ENCODE measurements at regions not wholly inside any gene's neighbourhood (a gene's known extent, or its start where the extent isn't known, plus 50 kb on each side); places are given as distances from the start of the nearest gene placed in this dataset.

DNA sequence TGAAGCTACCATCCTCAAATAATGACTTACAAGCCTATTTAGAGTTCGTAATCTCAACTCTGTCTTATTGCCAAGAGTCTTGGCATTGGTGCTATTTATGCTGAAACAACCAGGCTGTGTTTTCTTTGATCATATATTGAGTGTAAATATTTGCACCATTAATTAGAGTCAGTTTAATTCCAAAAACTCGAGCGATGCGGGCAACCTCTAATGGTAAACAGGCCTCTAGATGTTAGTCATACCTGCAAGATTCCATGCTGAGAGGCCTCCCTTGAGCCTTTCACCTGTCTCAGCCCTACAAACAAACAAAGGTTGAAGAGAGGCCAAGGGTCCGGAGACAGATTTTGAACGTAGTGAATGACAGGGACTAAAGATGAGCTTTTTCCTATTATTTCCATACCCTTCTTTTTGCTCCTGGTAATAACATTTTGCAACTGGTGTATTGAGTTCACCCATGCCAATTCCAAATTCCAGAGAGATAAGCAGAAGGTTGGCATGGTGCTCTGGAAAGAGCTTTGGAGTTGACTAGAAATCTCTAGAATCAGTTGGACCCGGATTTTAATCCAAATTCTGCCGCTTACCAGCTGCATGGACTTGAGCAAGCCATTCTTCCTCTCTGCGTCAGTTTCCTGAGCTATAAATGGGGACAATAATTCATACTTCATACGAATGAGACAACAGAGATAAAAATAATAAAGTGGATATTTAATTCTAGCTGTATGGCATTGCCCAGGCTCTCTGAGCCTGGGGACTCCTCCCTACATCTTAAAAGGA is 99.1 kb upstream of the ANO1 start:
- DNase-seq = no peak

GRCh38 chr11:69979632-69980031 is 98.5 kb upstream of the ANO1 start:
- DNase-seq = no peak

DNA sequence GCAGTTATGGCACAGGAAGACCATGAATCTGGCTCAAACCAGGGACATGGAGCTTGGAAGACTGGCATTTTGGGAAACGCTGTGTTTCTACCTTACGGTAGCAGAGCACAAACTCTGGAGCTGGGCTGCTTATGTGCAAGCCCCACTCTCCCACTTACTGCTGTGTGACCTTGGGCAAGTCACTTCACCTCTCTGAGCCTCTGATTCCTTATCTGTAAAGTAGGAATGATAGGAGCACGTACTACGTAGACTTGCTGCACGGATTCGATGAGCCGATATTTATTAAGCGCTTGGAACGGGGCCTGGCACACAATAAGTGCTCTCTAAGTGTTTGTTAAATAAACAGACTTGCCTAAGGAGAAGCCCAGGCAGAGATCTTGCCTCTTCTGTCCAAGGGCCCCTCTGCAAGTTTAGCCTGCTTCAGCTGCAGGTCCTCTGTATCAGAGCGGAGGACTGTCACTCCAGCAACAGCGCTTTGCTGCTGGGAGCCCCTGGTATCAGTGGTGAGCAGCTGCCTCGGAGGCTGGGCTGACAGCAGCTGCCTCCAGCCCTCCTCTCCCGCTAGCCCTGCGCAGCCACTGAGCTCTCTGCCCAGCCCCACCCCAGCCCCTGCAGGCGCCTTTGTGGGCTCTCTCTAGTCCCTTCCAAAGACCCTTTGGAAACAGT is 96.9 kb upstream of the ANO1 start:
- no peak for DNase-seq

- DNase-seq = no peak
These were observed 95.2 kb upstream of the ANO1 start for GRCh38 chr11:69982690-69983570.

DNA sequence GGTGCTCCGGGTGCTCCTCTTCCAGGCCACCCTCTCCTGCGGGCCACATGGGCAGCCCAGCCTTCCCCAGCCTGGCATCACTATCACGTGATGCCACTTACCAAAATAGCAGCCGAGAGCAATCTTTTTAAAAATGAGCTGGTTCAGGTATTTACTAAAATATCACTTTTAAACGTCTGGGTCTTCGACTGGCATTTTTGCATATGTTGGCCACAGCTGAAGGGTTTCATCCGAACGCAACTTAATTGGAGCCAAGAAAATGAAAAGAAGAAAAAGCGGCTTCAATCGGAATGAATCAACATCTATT is 94.6 kb upstream of the ANO1 start:
- DNase-seq = no peak

- no peak for DNase-seq
These were observed 94.1 kb upstream of the ANO1 start for GRCh38 chr11:69983897-69984438.

DNA sequence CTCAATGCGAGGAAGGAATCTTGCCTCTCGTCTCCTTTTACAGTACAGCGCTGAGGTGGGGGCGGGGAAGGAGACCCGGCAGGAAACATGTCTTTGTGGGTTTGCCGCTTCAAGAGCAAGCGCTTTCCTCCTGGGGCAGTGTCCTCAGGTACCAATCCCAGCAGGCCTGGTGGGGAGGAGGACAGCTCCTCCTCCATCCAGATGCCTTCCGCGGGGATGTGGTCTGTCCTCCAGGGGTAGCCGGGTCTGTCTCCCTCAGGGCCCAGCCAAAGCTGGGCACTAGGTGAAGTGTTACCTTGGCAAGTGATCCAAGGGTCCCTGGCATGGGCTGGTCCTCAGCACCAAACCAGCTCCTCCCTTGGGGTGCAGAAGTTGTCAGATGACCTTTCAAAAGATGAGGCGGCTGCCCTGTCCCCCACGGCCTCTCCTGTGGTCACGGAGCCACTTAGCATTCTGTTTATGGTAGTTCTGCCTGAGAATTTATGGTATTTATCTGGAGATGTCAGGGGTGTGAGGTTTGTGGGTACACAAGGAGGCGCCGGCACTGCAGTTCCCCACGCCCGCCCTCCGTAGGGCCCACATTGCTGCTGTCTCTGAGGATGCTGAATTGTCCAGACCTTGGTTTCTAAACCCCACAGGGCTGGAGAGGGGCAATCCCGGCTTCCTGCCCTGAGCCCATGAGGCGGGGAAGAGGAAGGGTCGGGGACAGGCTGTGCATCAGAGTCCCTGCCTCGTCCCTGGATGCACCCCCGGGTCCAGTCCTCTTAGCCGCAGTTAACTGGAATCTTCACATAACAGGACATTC is 93.5 kb upstream of the ANO1 start:
- no peak for DNase-seq

- DNase-seq = no peak
These were observed 92.8 kb upstream of the ANO1 start for GRCh38 chr11:69985331-69985640.

DNA sequence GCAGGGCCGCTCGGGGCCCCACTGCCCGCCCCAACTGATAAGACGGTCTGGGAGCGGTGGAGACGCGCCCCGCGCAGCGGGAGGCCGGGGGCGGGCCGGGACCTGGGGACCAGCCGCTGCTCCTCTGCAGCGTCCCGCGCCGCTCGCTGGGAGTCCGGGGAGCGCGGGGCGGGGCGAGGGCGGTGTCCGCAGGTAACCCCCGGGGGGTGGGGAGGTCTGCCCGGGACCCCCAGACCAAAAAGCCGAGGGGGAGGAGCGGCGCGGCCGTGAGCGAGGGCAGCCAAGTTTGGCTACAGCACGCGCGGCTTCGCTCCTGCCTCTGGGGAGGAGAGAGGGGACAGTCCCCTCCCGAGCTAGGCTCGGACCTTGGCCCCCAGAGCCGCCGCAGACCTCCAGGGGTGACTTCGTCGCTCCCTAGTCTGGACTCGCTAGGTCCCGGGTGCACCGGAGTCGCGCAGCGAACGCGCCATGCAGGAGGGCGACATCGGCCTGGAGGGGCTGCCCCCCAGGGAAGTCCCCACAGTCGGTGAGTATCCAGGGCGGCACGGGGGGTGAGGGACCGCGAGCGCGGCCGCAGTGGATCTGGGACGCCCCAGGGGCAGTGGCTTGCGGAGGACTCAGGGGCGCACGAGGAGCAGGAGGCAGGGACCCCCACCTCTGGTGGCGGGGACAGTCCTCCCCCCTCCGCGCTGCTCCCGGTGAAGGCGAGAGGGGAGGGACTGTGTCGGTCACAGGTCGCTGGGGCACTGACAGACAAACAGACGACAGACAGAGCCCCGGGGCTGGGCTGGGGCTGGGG is 92.3 kb upstream of the ANO1 start:
- DNase-seq = no peak

- DNase-seq = no peak
These were observed 91.7 kb upstream of the ANO1 start for GRCh38 chr11:69986440-69986787.

DNA sequence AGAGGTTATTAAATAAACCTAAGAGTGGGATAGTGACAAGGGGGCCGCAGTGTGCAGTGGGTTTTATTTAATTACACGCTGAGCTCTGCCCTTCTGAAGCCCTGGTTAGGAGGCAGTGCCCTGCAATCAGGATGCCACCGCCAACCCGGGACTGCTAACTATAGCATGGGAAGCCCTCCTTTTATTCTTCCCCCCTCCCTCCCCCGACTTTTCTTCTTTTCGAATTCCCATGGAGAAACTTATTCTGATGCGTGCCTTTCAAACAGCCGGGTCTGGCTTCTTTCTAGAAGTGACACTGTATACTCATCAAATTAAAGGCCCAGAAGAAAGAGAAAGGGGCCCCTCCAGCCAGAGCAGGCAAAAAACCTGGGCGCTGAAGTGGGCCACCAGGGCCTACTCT is 91.3 kb upstream of the ANO1 start:
- no peak for DNase-seq

GRCh38 chr11:69992026-69992425 is 86.1 kb upstream of the ANO1 start:
- no peak for DNase-seq

DNA sequence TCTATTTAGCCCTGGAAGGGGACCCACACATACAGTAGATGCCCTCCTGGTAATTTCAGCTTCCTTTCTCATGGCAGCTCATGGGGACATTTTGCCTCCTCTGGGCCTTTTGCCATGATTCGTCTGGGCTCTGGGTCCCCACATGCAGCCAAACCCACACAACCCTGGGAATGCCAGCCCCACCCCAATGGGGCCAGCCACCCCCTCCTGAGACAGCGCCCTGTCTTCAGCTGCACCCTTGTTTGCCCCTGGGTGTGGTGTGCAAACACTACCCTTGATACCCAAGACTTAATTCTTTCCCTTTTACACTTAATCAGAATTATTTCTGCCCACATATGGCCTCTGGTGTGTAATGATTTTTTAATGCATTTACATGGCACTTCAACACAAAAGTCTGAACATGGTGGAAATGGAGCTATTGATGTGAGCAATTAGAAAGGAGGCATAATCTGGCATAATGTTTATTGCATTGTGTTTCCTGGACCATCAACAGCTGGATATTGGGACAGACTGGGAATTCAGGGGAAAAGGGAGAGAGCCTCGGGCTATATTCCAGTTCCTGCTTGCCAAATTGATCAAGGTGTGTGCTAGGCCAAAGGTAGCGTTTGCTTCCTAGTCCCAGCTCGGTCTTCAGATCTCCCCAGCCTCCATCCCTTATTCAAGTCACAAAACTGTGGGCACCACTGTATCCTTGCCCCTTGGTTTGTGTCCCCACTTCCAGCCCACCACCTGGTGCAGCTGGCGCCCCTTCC is 85.0 kb upstream of the ANO1 start:
- DNase-seq = no peak

GRCh38 chr11:69994810-69995209 is 83.3 kb upstream of the ANO1 start:
- DNase-seq = no peak

DNA sequence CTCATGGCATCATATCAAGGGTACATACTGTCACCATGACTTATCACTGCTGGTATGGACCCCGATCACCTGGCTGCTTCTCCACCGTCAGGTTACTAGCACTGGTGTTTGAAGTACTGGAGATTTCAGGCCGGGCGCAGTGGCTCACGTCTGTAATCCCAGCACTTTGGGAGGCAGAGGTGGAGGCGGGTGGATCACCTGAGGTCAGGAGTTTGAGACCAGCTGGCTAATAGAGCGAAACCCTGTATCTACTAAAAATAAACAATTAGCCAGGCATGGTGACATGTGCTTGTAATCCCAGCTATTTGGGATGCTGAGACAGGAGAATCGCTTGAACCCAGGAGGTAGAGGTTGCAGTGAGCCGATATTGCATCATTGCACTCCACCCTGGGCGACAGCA is 82.4 kb upstream of the ANO1 start:
- no peak for DNase-seq

GRCh38 chr11:69996451-69996850 is 81.7 kb upstream of the ANO1 start:
- no peak for DNase-seq

GRCh38 chr11:69997352-69997751 is 80.8 kb upstream of the ANO1 start:
- DNase-seq = no peak

GRCh38 chr11:69999721-70000120 is 78.4 kb upstream of the ANO1 start:
- DNase-seq = no peak

- DNase-seq = no peak
These were observed 77.9 kb upstream of the ANO1 start for GRCh38 chr11:70000228-70000627.

GRCh38 chr11:70001246-70001645 is 76.9 kb upstream of the ANO1 start:
- DNase-seq = no peak

GRCh38 chr11:70002433-70002832 is 75.7 kb upstream of the ANO1 start:
- DNase-seq = no peak
